Stimulated activated naive CD4-positive, alpha-beta T cell (primary cell): ENCODE measurements at regions not wholly inside any gene's neighbourhood (a gene's known extent, or its start where the extent isn't known, plus 50 kb on each side); places are given as distances from the start of the nearest gene placed in this dataset.
"Not testable (repeated sequence)": the region's sequence is repeated elsewhere in the genome, so short reads cannot be mapped to it uniquely, and the experiment has no call there.

Experiments used
- DNase-seq, 6 experiments: peaks; one replicate each; lab custom pipeline; 2025; lab: John Stamatoyannopoulos, UW

DNA sequence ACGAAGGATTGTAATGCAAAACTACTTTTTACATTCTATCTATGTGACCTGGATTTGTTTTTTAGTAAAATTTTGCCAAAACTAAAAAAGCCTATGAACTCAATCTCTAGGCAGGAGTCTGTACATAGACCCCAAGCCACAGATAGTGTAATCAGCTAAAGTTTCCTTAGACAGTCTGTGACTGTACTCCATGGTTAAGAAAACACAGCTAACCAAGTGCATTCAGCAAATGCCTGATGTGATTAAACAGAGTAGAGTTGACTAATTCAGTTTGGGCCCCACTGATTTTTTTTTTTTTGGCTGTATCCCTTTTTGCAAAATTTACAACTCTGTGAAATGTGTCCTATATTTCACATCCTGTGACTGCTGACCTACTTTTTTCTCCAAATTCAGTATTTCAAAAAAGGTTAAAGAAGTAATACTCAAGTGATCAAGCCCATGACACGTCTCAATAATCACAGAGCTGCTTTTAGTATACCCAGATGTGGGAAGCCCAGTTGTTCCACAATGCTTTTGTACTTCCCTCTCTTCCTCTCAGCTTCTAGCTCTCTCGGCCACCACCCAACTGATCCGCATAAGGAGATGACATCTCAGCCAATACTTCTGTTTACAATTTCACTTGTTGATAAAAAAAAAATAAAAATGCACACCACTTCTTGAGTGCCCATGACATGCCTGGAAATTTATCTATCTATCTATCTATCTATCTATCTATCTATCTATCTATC is 108.8 kb upstream of the TBX18 start:
- DNase-seq = no peak

DNA sequence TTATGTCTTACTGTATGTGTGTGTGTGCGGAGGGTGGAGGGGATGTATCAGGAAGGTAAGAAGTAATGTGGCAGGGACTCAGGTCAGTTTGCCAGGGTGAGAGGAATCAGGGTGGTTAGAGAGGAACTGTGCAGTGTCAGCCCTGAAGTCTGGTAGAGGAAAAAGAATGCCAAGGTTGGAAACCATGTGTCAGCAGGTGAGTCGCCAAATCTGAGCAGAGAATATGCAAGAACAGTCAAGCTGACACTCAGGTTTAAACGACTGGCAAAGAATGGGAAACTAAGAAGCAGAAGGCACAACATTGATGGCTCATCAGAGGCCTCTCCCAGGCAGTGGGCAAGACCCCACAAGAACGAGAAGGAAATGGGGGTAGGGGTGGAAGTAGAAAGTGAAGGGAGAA is 107.5 kb upstream of the TBX18 start:
- no peak for DNase-seq

DNA sequence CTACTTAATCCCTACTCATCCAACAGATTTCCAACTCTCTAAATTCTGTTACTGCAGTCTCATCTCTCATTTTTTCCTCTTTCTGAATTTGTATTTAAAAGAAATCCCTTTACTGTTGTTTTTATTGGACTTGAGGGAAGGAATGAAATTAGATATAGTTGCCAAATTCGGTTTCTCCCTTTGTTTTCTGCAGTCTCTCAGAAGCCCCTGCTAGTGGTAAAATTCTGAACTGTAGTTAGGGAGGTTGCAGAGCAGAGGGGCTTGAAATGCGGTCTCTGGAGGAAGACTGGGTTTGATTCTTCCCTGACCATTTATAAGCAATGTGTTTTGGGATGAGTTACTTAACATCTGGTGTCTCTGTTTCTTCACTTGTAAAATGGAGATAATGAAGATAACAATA is 106.3 kb upstream of the TBX18 start:
- no peak for DNase-seq

DNA sequence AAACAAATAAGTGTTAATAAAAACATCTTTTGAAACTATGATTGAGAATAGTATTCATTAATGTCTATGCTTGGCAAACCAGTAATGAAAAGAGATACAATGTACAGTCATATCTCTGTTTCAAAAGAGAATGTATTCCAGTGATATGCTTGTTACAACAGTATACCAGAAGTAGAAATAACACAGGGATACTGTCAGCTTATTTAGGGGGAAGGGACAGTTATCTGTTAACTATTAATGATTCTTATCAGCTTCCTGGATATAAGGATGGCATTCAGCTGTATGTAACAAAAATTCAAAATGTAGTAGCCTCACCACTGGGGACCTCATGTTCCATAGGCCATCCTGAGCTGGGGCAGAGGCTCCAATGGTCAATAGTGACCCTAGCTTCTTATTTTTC is 103.8 kb upstream of the TBX18 start:
- no peak for DNase-seq

DNA sequence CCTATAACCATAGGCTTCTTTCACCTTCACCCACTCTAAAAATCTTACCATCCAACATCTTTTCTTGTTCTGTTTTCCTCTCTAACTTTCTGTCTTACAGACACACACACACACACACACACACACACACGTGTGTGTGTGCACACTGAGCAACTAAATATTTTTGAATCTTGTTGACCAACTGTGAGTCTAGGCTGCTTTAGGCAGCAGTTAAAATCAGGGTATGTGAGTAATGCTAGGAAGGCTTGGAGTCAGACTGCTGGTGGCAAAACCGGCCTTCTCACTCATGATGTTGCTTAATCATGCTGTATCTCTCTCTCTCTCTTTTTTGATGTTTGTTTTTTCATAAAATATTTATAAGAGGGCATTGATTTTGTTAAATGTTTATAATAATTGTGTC is 103.1 kb upstream of the TBX18 start:
- DNase-seq = no peak

DNA sequence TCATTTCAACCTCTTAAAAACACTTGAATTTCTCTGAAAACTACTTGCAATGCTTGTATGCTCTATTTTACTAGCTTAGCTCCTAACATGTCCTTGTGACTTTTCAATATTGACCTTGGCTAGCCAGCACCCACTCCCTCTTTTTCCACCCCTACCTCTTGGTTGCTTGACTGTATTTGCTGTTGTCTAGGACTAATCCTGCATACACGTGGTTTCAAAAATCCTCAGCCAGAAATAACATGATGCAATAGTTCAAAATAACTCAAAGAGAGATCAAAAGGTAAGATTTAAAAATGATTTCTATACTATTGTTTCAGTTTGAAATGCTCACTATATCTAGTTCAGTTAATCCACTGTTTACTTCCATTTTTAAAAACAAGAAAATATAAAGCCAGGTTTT is 102.3 kb upstream of the TBX18 start:
- DNase-seq = no peak

DNA sequence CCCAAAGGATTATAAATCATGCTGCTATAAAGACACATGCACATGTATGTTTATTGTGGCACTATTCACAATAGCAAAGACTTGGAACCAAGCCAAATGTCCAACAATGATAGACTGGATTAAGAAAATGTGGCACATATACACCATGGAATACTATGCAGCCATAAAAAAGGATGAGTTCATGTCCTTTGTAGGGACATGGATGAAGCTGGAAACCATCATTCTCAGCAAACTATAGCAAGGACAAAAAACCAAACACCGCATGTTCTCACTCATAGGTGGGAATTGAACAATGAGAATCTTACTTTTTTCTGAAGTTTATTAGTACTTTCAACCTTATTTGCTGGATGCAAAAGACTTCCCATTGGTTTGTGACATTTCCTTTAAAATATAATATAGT is 101.0 kb upstream of the TBX18 start:
- not testable (repeated sequence) for DNase-seq

DNA sequence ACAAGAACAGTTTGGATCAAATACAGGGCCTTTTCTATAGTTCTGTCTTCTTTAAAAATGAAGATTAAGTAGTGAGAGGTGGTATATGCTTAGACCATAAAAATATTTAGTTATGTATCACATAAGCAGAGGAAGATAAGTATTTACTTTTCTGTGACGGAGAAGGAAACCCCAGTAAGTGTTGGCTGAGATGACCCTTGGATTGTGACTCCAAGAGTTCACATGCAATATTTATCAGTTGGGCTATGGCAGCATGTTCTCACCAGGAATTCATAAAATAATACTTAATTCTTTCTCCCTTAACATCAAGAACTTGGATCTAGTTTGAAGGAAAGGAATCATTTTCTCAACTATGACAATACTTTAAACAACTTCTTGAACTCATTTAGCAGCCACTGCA is 98.4 kb upstream of the TBX18 start:
- no peak for DNase-seq

DNA sequence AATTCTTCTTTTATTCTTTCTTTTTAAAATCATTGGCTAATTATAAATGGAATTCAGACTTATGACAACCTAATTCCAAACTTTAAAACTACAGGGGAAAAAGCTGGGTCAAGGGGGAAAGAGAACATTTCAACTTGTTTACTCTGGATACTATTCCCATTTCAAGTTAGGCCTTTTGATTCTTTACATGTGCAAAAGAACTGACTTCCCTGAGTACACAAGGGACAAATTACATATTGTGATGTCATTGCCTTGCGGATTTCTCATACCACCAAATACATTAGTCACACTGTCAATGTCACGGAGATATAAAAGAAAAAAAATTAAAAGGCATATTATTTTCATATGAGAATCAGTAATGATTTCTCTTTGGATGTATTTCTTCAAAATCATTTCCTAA is 96.5 kb upstream of the TBX18 start:
- DNase-seq = no peak

DNA sequence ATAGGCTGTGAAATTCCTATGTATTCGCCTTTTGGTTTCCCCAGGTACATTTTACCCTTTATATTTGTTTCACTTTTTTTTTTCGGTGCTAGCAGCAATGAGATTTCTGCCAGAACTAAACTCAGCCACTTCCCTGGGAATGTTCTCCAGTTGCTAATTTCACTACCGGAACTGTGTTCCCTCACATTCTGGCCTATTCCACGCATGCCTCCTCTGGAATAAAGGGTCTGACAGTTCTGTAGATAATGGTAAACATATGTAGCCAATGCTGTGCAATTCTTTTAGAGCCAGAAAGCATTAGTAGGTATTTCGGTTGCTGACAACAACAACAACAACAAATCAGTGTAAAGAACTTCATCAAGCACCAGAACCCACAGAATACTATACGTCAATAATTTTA is 96.1 kb upstream of the TBX18 start:
- DNase-seq = no peak

DNA sequence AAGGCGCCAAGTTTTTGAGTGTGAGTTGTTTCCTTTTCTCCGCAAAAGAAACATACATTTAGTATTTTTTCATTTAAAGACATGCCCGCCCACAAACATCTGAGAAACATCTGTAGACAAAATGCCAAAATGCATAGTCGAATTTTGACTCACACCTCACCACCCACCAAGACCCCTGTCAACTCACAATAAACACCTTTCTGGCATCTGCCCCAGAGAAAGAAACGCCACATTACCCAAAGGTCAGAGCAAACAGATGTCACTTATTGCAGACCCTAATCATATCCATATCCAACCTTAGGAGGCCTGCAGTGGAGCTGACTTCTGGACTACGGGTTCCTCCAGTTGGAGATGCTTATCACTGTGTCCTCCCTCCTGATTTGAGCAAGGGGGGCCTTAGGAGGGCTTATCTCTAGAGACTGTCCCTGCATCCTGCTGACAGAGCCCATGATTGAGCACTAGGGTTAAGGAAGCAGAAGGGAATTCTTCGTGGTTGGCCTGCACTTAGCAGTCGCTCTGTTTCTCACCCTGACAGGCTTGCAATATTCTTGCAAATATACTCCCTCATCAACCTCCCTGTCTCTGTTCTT is 90.5 kb upstream of the TBX18 start:
- no peak for DNase-seq

DNA sequence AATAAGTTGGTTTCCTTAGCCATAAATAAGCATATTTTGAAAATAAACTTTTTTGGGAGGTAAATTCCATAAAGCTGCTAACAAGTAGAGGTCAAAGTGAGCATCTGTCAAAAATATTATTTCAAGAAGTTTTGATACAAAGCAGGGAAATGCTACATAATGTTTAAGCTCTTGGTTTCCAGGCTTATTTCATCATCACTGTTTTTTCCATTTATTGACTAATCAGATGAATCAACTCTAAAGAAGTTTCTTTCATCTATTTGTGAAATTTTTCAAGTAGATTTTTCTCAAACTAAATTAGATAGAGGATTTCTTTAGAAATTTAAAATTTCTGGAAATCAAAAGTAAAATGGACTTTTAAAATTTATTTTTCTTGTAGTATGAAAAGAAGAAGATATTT is 89.5 kb upstream of the TBX18 start:
- DNase-seq = no peak

DNA sequence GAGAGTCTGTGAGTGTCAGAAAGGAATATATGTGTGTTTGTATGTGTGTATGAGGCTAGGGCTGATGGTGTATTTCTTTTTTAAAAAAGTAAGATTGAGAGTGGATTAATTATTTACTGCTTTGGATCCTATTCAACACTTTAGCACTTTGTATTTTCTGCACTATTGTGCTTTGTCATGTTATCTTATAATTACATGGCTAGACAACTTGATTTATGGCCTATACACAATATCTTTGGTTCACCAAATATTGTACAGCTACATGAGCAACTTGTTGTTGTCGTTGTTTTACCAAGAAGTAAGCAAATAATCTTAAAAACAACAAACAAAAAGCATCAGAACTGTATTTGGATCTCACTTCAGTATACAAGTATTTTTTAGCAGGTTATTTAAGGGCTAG is 84.6 kb upstream of the TBX18 start:
- DNase-seq = no peak

DNA sequence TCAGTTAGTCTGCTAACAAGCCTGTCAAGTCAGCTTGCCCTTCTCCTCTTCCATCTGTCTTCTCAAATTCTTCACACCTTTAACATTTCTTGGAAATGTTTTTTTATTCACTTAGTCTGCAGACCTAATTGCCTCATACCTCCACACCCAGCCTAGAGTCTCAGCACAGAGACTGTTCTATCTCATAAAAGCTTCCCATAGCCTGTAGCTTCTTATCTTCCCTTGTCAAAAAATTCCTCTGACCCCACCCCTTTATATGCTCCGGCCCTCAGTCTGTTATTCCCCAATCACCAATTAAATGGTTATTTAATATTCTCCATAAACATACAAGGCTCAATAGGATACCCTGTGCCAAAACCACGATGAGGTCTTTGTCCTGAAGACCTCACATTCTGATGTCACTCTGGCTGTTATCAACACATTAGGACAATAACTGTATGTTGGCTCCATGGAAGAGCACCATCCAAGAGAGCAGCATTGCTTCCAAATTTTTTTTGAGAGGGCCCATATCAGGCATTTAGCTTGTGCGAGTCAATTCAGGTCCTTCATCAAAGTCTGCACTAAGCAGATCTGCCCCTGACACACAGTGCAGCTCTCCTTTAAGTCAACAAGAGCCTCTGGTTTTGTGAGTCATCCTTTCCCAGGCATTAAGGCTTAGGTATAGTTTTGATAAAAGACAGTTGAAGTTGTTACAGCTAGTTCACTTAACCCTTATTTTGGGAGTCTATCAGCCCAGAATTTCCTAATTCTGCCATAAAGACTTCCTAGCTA is 83.2 kb upstream of the TBX18 start:
- no peak for DNase-seq

DNA sequence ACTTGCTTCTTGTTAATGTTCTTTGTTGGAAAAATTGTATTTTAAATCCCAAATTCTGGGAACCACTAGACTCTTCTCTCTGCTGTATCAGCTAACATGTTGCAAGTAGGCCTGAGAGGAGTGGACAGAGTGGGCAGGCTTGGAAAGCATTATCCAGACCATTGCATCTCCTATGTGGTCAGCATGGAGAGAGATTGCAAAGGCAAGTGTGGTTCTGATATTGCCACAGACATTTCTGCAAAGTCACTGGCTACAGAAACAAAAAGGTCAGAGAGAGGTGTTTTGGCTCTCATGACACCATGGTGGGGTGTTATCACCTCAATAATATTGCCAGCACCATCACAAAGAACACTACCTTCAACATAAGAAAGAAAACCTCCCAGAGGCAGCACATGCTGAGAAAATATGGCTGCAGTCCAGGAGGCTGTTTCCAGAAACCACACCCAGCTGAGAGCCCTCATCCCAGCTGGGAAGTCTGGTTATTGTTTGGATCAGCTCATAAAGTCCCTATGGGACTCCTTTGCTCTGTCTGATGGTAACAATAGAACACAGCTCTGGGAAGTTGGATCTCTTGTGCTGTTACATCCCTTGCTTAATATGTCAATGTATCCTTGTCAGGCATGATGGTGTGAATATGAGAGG is 78.2 kb upstream of the TBX18 start:
- DNase-seq = no peak

DNA sequence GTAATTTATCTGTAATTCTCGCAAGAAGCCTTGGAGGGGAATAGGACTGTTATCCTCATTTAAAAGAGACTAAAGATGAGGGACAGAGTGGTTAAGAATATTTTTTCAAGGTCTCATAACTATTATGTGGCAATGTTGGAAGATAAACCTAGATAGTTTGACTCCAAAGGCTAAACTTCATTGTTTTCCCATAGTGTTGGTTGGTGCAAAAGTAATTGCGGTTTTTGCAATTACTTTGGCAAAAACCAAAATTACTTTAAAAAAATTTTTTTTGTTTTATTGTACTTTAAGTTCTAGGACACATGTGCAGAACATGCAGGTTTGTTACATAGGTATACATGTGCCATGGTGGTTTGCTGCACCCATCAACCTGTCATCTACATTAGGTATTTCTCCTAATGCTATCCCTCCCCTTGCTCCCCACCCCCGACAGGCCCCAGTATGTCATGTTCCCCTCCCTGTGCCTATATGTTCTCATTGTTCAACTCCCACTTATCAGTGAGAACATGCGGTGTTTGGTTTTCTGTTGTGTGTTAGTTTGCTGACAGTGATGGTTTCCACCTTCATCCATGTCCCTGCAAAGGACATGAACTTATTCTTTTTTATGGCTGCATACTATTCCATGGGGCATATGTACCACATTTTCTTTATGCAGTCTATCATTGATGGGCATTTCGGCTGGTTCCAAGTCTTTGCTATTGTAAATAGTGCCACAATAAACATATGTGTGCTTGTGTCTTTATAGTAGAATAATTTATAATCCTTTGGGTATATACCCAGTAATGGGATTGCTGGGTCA is 72.9 kb upstream of the TBX18 start:
- not testable (repeated sequence) for DNase-seq

DNA sequence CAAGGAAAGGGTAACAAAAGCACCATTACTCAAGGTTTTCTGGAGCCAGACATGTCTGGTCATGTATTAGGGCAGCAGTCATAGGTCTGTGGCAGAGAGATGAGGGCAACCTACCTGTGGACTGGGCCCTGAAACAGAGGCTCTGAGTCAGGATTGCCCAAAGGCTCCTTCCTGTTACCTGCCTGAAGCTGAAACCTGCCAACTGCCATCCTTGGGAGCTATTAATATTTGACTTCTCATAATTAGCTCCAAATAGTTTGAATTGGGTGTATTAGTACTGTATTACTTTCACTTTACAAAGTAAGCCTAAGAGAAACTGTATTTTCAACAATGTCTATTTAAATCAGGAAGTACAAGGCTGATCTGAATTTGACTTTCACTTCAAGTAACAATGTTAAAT is 72.0 kb upstream of the TBX18 start:
- no peak for DNase-seq

DNA sequence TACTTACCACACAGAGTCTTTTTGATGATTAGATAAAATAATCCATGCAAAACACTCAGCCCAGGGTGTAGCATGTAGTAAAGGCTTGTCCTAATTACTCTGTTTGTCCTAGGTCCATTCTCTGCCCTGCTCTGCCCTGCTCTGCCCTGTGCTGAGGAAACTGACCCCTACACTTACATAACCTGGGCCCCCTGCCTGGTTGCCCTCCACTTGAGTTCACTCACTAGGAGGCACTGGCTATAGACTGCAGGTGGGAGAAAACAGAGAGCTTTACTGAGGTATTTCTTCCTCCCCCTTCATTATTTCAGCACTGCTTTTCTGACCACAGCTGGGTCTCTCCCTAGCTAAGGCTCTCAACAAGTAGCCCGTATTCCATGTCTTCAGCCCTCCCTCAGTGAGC is 70.9 kb upstream of the TBX18 start:
- no peak for DNase-seq

DNA sequence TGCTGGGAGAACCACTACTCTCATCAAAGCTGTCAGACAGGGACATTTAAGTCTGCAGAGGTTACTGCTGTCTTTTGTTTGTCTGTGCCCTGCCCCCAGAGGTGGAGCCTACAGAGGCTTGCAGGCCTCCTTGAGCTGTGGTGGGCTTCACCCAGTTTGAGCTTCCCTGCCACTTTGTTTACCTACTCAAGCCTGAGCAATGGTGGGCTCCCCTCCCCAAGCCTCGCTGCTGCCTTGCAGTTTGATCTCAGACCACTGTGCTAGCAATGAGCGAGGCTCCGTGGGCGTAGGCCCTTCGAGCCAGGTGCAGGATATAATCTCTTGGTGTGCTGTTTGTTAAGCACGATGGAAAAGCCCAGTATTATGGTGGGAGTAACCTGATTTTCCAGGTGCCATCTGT is 67.5 kb upstream of the TBX18 start:
- DNase-seq = not testable (repeated sequence)

DNA sequence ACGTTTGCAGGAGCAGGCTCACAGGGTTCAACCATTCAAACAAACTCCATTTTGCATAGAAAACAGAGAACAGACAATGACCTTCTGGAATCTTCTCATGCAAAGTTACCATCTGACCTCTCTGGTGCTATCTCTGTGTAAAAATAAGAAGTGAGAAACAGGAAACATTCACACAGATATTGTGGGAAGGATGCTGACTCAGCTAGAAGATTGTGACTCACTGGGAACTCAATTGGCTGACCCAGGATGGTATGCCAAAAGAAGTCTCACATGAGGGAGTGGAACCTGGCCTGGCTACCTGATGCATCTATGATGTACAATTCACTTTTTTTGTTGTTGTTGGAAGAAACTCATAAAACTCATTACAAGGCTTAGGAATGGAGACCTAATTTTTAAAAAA is 61.1 kb upstream of the TBX18 start:
- DNase-seq = no peak

DNA sequence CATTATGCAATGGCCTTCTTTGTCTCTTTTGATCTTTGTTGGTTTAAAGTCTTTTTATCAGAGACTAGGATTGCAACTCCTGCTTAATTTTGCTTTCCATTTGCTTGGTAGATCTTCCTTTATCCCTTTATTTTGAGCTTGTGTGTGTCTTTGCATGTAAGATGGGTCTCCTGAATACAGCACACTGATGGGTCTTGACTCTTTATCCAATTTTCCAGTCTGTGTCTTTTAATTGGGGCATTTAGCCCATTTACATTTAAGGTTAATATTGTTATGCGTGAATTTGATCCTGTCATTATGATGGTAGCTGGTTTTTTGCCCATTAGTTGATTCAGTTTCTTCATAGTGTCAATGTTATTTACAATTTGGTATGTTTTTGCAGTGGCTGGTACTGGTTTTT is 56.9 kb upstream of the TBX18 start:
- DNase-seq = not testable (repeated sequence)

DNA sequence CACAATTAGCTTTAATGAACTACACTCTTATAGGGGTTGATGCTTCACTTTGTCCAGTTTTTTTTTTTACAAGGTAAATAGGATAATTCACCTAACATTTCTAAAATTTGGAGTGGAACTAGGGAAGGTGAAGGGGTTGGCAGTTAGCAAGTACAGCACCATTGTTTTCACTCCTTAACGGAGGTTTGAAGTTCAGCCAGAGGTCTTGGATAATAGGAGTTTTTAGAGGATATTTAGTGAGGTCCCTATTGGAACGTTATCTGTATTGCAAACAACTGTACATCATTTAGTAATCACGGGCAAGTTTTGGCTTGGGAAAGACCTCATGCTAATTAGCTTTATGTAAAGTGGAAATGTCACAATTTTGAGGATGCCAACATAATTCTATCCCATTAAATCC is 52.3 kb upstream of the TBX18 start:
- DNase-seq = no peak
